Ishikawa (cell line): ENCODE measurements at regions not wholly inside any gene's neighbourhood (a gene's known extent, or its start where the extent isn't known, plus 50 kb on each side); places are given as distances from the start of the nearest gene placed in this dataset.

ENCODE experiments used
- EP300 ChIP-seq: IDR thresholded peaks from 2 replicates; pipeline ENCODE4 v1.6.1; 2012; ENCODE audit warnings: borderline replicate concordance
- TEAD4 ChIP-seq: IDR thresholded peaks from 2 replicates; pipeline ENCODE4 v1.6.1; 2012
- YY1 ChIP-seq: IDR thresholded peaks from 2 replicates; pipeline ENCODE4 v1.6.1; 2012; ENCODE audit warnings: low read depth
- TF ChIP-seq, protein P1 (sequence below): IDR thresholded peaks from 2 replicates; pipeline ENCODE4 v1.6.1; 2012

DNA sequence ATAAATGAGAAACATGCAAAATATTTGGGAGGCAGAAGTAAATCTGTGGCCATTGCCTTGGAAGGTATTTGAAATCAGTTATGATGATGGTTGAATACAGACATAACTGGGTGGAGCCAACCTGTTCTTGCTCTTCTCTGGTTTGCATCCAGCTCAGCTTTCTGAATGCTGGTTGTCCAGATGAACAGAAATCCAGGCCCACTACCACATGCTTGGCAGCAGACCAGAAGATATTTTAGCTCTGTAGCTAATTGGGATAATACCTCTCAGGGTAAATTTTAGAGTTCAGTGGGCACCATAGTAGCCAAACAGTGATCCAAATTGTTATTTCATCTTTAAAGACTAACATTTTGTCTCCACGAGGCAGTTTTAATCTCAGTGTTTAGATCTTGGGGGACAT, 308.3 kb downstream of the RAB38 start:
- TF ChIP-seq, protein P1, sequence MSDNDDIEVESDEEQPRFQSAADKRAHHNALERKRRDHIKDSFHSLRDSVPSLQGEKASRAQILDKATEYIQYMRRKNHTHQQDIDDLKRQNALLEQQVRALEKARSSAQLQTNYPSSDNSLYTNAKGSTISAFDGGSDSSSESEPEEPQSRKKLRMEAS = no peak
- no peak for TF ChIP-seq YY1
- TF ChIP-seq EP300 = no peak
- TF ChIP-seq TEAD4 = no peak
